Activated naive CD4-positive, alpha-beta T cell (primary cell): ENCODE measurements at regions not wholly inside any gene's neighbourhood (a gene's known extent, or its start where the extent isn't known, plus 50 kb on each side); places are given as distances from the start of the nearest gene placed in this dataset.

ENCODE experiments used
- DNase-seq, 4 experiments: peaks; one replicate each; lab custom pipeline; 2025; lab: John Stamatoyannopoulos, UW

- no peak for DNase-seq
Measured at GRCh38 chr2:196444442-196444841, 195.1 kb upstream of the CCDC150 start.

- no peak for DNase-seq
Measured at GRCh38 chr2:196445991-196446390, 193.5 kb upstream of the CCDC150 start.

GRCh38 chr2:196448407-196449079, 191.0 kb upstream of the CCDC150 start:
- DNase-seq: no peak

GRCh38 chr2:196449083-196449482, 190.4 kb upstream of the CCDC150 start:
- no peak for DNase-seq

- no peak for DNase-seq
Measured at GRCh38 chr2:196452758-196453157, 186.8 kb upstream of the CCDC150 start.

GRCh38 chr2:196453613-196454047, 185.9 kb upstream of the CCDC150 start:
- no peak for DNase-seq

- no peak for DNase-seq
Measured at GRCh38 chr2:196454492-196454891, 185.0 kb upstream of the CCDC150 start.

- DNase-seq: no peak
Measured at GRCh38 chr2:196459539-196459938, 180.0 kb upstream of the CCDC150 start.

GRCh38 chr2:196463706-196464105, 175.8 kb upstream of the CCDC150 start:
- DNase-seq: no peak

GRCh38 chr2:196464311-196464710, 175.2 kb upstream of the CCDC150 start:
- DNase-seq: no peak

GRCh38 chr2:196466581-196466980, 172.9 kb upstream of the CCDC150 start:
- no peak for DNase-seq

- no peak for DNase-seq
Measured at GRCh38 chr2:196468394-196468793, 171.1 kb upstream of the CCDC150 start.

- no peak for DNase-seq
Measured at GRCh38 chr2:196473617-196474016, 165.9 kb upstream of the CCDC150 start.

GRCh38 chr2:196475611-196476010, 163.9 kb upstream of the CCDC150 start:
- no peak for DNase-seq

- no peak for DNase-seq
Measured at GRCh38 chr2:196478588-196478987, 160.9 kb upstream of the CCDC150 start.

GRCh38 chr2:196479350-196479749, 160.2 kb upstream of the CCDC150 start:
- DNase-seq: no peak

GRCh38 chr2:196480653-196481323, 158.7 kb upstream of the CCDC150 start:
- DNase-seq: no peak

- no peak for DNase-seq
Measured at GRCh38 chr2:196481324-196481697, 158.2 kb upstream of the CCDC150 start.

GRCh38 chr2:196482119-196483065, 157.1 kb upstream of the CCDC150 start:
- no peak for DNase-seq

GRCh38 chr2:196486146-196486545, 153.4 kb upstream of the CCDC150 start:
- DNase-seq: no peak

- DNase-seq: no peak
Measured at GRCh38 chr2:196487417-196487816, 152.1 kb upstream of the CCDC150 start.

- no peak for DNase-seq
Measured at GRCh38 chr2:196489371-196489770, 150.1 kb upstream of the CCDC150 start.

GRCh38 chr2:196492946-196493345, 146.6 kb upstream of the CCDC150 start:
- DNase-seq: no peak
